Right lobe of liver (tissue), 6 donors: ENCODE measurements at regions not wholly inside any gene's neighbourhood (a gene's known extent, or its start where the extent isn't known, plus 50 kb on each side); places are given as distances from the start of the nearest gene placed in this dataset.

Source experiments
- ATAC-seq, 4 donors: fragments of 200-7000 bp; cut with Tn5 transposase; one replicate each; pipeline ENCODE4 v1.9.1; 2020; ENCODE audit warnings: mild to moderate bottlenecking in 4 of 4, moderate library complexity in 4 of 4
- DNase-seq, 3 donors: peaks; one replicate each; pipeline ENCODE4 v3.0.0-alpha.2; 2020
- H3K27ac ChIP-seq, 3 donors: fragments of 200-600 bp; one replicate each; pipeline ENCODE4 v1.8.0; 2022
- H3K27me3 ChIP-seq, 2 donors: fragments of 200-600 bp; one replicate each; pipeline ENCODE4 v1.8.0; 2022
- H3K36me3 ChIP-seq, 4 donors: fragments of 200-600 bp; sonication (generic) in 1 of 4; one replicate each; pipeline versions ENCODE4 v1.5.1 to v1.8.0; 2017 to 2022; ENCODE audit warnings: control low read depth in 1 of 4
- H3K4me1 ChIP-seq, 4 donors: fragments of 200-600 bp; sonication (generic) in 1 of 4; one replicate each; pipeline versions ENCODE4 v1.5.1 to v1.8.0; 2017 to 2022; ENCODE audit warnings: control low read depth in 1 of 4
- H3K4me3 ChIP-seq, 3 donors: fragments of 200-600 bp; one replicate each; pipeline ENCODE4 v1.8.0; 2022
- H3K9me3 ChIP-seq, 4 donors: fragments of 200-600 bp; sonication (generic) in 1 of 4; one replicate each; pipeline versions ENCODE4 v1.5.1 to v1.8.0; 2017 to 2022; ENCODE audit warnings: control low read depth in 1 of 4
- POLR2A ChIP-seq: fragments of 450-650 bp; IDR thresholded peaks from one replicate; pipeline ENCODE4 v1.6.1; 2017; ENCODE audit warnings: antibody characterized with exemption, mild to moderate bottlenecking
- WGBS: methylation state at CpG from one replicate; pipeline ENCODE4 v1.1.6; 2018; ENCODE audit warnings: low coverage, low lambda C conversion rate; ENCODE audit not compliant: insufficient coverage; ENCODE audit errors: missing lambda C conversion rate; 5-methylcytosine and 5-hydroxymethylcytosine counted together
- intact Hi-C, 2 donors: fragments of 100-400 bp; cut with DNase I; formaldehyde crosslinking; loops; one replicate each; pipeline versions ENCODE4 v1.11.2 to v1.14.1; 2022
- TF ChIP-seq, protein P1 (sequence below), 4 donors: fragments of 200-600 bp in 3 of 4; fragments of 450-650 bp in 1 of 4; IDR thresholded peaks; one replicate each; pipeline versions ENCODE4 v1.5.1 to v1.8.0; 2016 to 2022; ENCODE audit warnings: antibody characterized with exemption in 4 of 4, mild to moderate bottlenecking in 2 of 4
- donor health status: DM: no; HTN: yes; CAD: no.
- donor health status: DM: no; HTN: no; CAD: no.
- donor health status: DM: no; HTN: no; CAD: no.
- donor health status: DM: no; HTN: yes; CAD: no.
- donor health status: DM: no; HTN: yes; CAD: no.

- Histone ChIP-seq H3K4me3 (no peak overlapping the region), H3K36me3 (no peaks in the 10 kb centered on the region), H3K4me1 (no peaks in the 10 kb centered on the region), H3K9me3 (no peaks in the 10 kb centered on the region), H3K27ac (no peak overlapping the region), H3K27me3 (no peaks in the 10 kb centered on the region)
- WGBS, result 100% methylated on average over 1 of the region's 5 CpGs
- DNase-seq (no peak), ATAC-seq (no peak)
- intact Hi-C loops, result no loop called here
- no peak for TF ChIP-seq POLR2A
- TF ChIP-seq, protein P1, sequence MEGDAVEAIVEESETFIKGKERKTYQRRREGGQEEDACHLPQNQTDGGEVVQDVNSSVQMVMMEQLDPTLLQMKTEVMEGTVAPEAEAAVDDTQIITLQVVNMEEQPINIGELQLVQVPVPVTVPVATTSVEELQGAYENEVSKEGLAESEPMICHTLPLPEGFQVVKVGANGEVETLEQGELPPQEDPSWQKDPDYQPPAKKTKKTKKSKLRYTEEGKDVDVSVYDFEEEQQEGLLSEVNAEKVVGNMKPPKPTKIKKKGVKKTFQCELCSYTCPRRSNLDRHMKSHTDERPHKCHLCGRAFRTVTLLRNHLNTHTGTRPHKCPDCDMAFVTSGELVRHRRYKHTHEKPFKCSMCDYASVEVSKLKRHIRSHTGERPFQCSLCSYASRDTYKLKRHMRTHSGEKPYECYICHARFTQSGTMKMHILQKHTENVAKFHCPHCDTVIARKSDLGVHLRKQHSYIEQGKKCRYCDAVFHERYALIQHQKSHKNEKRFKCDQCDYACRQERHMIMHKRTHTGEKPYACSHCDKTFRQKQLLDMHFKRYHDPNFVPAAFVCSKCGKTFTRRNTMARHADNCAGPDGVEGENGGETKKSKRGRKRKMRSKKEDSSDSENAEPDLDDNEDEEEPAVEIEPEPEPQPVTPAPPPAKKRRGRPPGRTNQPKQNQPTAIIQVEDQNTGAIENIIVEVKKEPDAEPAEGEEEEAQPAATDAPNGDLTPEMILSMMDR (IDR thresholded peaks at IDR 0.05), result no peak
Observed at GRCh38 chr15:69747193-69747592, 294.6 kb downstream of the RPLP1 start.

- Histone ChIP-seq H3K36me3 (no peaks in the 10 kb centered on the region), H3K4me3 (no peak overlapping the region), H3K4me1 (no peaks in the 10 kb centered on the region), H3K27me3 (no peaks in the 10 kb centered on the region), H3K9me3 (no peaks in the 10 kb centered on the region), H3K27ac (no peak overlapping the region)
- DNase-seq, result no peak
- TF ChIP-seq POLR2A, result no peak
- TF ChIP-seq, protein P1 (IDR thresholded peaks at IDR 0.05), result no peak
- intact Hi-C loops, result no loop called here
- WGBS, result 80% methylated on average over 7 of the region's 7 CpGs
- ATAC-seq, result no peak
Observed at GRCh38 chr15:69748131-69748530, 295.5 kb downstream of the RPLP1 start.

DNA sequence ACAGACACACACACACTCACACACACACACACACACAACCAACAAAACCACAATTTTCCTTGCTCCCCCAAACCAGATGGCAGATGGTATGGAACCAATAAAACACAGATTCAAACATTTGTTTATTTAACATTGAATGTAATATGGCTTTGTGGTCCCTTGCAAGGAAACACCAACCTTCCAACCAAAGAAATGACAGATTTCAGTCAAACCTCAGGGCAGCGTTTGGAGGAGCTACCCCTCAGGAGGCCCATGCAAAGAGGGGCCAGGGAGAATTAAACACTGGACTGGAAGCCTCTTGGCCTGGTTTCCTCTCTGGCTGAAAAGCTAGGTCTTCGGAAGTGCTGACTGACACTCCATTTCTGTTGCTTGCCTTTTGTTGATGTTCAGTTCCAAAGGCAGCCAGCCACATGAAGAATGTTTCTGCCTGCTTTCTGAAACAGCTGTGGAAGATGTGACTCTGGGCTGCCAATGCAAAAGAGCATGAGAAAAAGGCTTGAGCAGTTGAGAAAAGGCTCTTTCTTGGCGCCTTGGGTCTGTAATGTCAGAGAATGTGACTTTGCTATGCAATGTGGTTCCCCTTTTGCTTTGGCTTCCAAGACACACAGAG lies 296.1 kb downstream of the RPLP1 start:
- WGBS, result 71% methylated on average over 3 of the region's 3 CpGs
- intact Hi-C loops, result no loop called here

DNA sequence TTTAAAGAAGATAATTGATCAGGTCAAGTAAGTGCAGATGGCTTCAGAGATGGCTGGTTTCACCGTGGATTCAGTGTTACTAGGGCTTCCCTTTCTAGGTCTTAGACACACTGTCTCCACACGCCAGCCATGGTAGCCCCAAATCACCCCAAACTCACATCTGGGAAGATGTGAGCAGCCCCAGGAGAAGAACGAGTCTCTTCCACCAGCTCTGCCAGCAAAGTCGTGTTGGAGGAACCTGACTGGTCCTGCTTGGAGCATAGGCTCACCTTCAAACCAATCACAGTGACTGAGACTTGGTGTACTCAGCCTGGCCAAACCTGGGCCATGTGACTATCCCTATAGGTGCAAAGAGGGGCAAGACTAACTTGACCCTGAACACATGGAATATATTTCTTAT lies 296.7 kb downstream of the RPLP1 start:
- H3K27ac ChIP-seq, result no peak overlapping the region
- ATAC-seq (no peak), DNase-seq (no peak)
- intact Hi-C loops, result no loop called here
- 75% methylated on average over 4 of the region's 4 CpGs for WGBS
- H3K27me3 ChIP-seq, result no peaks in the 10 kb centered on the region
- TF ChIP-seq POLR2A, result no peak
- TF ChIP-seq, protein P1 (IDR thresholded peaks at IDR 0.05), result no peak
- H3K9me3 ChIP-seq, result no peaks in the 10 kb centered on the region
- no peak overlapping the region for H3K4me3 ChIP-seq
- H3K36me3 ChIP-seq, result no peaks in the 10 kb centered on the region
- H3K4me1 ChIP-seq, result no peaks in the 10 kb centered on the region

More for the DNA sequence above, 296.1 kb downstream of the RPLP1 start:
- H3K27me3 ChIP-seq, result no peaks in the 10 kb centered on the region
- no peak overlapping the region for H3K27ac ChIP-seq
- no peak for TF ChIP-seq POLR2A
- TF ChIP-seq, protein P1 (IDR thresholded peaks at IDR 0.05), result no peak
- DNase-seq (no peak), ATAC-seq (no peak)
- H3K9me3 ChIP-seq, result no peaks in the 10 kb centered on the region
- H3K4me1 ChIP-seq, result no peaks in the 10 kb centered on the region
- no peaks in the 10 kb centered on the region for H3K36me3 ChIP-seq
- H3K4me3 ChIP-seq, result no peak overlapping the region

DNA sequence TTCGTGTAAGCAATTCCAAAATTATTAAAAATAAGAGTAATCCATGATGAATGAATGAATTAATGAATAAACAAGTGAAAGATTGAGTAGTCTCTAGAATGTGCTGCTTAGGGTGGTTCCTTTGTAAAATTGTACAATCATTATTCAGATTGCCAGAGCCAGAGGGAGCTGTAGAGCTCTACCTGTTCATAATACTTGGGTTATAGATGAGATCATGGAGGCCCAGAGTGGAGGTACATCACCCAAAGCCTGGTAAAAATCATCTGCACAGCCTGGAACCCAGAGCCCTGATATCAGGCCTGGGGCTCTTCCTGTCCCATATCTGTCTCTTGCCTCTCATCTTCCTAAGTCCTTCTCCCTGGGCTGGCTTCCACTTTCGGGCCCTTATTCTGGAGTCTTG lies 297.2 kb downstream of the RPLP1 start:
- intact Hi-C loops, result no loop called here
- WGBS, result 68% methylated on average over 2 of the region's 2 CpGs
- ATAC-seq, result peak; percentile 35 to 65 (median 42)

More for the DNA sequence above, 297.2 kb downstream of the RPLP1 start:
- Histone ChIP-seq H3K4me1 (no peaks in the 10 kb centered on the region), H3K4me3 (no peak overlapping the region), H3K27ac (no peak overlapping the region), H3K27me3 (no peaks in the 10 kb centered on the region), H3K9me3 (no peaks in the 10 kb centered on the region), H3K36me3 (no peaks in the 10 kb centered on the region)
- TF ChIP-seq, protein P1 (IDR thresholded peaks at IDR 0.05), result peak in 3 of 4 donors; percentile 19 to 26 (median 25)
- no peak for TF ChIP-seq POLR2A
- no peak for DNase-seq
